Stimulated activated naive CD4-positive, alpha-beta T cell treated with Interleukin-2 at 50 U/mL for 16 hours (primary cell): ENCODE measurements at regions not wholly inside any gene's neighbourhood (a gene's known extent, or its start where the extent isn't known, plus 50 kb on each side); places are given as distances from the start of the nearest gene placed in this dataset.
"Not testable (repeated sequence)": the region's sequence is repeated elsewhere in the genome, so short reads cannot be mapped to it uniquely, and the experiment has no call there.

Source experiments
- DNase-seq: peaks from one replicate; lab custom pipeline; 2025; lab: John Stamatoyannopoulos, UW

DNA sequence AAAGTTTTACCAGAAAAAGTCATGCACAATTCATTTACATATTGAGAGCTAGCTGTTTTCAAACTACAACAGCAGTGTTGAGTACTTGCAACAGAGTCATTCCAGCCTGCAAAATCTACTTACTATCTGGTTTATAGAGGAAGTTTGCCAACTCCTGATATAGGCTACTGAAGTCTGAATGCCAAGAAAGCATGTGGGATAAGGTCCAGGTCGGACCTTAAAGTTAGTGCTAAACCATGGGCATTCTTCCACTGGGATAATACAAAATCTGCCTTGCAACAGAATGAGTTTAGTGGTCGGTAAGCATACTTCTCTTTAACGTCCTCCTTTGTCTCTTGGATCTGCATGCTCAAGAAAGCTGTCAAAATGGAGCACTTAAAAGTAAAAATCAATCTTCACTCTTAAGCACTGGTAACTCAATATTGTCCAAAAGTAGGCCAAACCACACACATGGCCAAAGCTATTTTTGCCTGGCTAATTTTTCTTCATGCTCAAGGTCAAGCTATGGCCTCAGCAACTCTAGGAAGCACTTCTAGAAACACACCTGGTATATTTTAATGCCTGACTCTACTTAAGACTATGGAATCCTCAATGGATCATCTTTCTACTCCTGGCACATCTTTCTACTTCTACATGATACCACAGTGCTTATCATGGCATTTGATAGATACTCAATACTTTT is 364.9 kb upstream of the KITLG start:
- no peak for DNase-seq

DNA sequence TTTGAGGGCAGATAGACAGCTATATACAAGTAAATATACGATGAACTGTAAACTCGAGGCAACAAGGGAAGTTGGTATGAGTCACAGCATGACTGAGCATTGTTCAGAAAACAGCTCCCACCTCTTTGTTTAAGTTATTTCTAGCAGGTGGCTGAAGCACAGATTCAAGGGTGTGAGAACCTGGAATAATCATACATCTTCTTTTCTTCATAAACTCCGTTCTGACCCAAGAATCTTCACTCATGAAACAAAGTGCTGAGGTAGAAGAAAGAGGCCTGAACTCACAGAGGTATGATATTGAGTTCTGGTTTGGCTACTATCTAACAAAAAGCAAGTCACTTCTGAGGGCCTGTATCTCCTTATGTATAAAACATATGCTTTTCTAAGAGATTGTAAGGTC is 364.1 kb upstream of the KITLG start:
- DNase-seq = no peak

GRCh38 chr12:88940854-88941253 is 360.6 kb upstream of the KITLG start:
- DNase-seq = no peak

DNA sequence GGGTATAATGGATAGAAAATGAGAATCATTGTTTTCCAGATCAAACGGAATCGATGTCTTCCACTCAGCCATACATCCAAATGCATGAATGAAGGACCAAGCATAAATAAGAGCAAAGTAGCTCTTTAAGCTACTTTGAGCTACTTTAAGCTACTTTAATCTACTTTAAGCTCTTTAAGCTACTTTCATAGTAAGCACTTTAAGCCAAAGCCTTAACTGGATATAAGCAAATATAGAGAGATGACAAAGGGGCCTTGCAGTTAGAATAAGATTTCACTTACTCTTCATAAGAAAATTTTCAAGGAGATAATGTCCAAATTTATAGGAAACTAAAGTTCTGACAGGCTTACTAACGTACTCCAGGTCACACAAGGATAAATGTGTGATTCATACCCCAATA is 355.6 kb upstream of the KITLG start:
- DNase-seq = no peak

DNA sequence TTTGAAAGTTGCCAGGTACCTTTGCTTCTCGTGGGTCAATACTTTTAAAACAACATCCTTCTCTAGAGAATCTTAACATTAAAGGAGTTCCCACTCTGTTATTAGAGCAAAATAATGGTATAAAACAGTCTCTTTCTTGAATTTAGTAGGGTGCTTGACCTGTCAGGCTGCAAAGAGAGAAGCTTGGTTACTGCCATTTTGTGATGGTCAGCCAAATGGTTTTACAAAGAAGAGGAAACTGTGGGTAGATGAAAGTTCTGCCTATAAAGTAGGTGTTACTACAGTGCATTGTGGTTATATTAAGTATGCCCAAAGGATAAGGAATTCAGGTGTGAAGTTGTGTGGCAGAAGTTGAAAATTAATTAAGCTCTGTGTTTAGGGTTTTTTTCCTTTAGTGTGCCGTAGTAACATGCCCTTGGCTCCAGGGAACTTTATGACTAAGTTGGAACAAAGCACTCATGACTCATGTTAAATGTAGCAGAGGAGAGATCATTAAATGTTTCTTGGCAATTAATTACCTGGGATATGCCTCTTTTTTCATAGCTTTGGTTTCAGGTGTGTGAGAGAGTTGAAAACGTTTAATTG is 354.0 kb upstream of the KITLG start:
- DNase-seq = no peak

GRCh38 chr12:88932457-88932856 is 352.2 kb upstream of the KITLG start:
- no peak for DNase-seq

GRCh38 chr12:88931598-88931997 is 351.3 kb upstream of the KITLG start:
- DNase-seq = no peak

GRCh38 chr12:88925454-88925853 is 345.2 kb upstream of the KITLG start:
- no peak for DNase-seq

GRCh38 chr12:88924162-88924561 is 343.9 kb upstream of the KITLG start:
- DNase-seq = no peak

DNA sequence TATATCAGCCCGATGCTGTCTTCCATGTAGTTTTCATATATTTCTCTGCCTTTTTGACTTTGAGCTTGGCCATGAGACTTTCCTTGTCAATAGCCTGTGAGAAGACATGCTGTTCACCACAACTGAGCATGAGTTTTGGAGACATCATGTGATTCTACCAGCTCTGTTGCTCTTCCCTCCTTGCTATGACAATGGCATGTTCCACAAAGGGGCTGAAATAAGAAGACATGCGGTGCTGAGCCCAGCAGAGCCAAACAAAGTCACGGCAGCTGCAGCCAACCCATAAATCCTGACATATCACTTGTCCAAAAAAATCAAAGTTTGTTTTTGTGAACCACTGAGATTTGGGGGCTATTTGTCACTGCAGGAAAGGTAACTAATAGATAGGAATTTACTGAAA is 343.4 kb upstream of the KITLG start:
- DNase-seq = no peak

- DNase-seq = no peak
Observed at GRCh38 chr12:88922816-88923215, 342.5 kb upstream of the KITLG start.

DNA sequence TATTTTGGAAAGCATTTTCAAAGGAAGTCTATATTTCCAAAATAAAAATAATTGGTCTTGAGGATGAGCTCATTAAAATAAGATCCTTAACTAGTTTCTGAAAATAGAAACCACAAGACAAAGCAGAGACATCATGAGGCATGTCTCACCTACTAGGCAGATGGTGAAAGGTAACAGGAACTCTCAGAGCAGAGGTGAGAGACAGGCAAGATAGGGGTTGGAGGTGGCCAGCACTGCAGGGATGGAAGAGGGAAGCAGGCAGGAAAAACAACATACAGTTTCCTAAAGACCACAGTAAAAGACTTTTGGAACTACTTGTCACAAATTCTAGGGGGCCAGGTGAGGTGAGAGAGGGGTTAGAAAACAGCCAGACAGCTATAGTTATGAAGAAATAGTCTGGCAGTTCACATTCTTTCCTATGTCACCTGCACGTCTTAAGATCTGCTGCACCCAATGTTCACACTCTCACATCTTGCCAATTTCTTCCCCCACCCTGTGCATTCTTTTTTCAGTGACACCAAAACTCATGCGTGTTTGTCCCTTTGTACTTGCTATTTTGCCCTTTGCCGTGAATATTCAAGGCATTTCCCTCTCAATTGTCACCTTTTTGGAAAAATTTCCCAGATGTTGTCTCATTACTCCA is 341.7 kb upstream of the KITLG start:
- DNase-seq = no peak

DNA sequence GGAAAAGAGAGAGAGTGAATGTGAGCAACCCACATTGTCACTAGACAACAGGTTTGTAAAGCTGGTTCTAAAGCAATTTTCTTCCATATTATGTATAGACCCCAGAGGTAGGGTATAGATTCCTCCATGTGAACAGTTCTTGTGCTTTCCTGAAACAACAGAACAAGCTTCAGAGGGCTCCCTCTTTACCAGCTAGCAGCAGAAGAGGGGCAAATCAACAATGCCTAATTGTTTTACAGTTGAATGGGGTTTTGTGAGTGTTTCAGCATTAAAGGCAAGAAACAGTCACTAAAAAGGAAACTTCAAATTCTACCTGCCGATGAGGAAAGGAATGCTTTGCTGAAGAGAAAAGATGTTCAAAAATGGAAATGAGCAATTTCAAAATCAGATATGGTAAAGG is 341.2 kb upstream of the KITLG start:
- DNase-seq = no peak

- DNase-seq = no peak
Observed at GRCh38 chr12:88918161-88918560, 337.9 kb upstream of the KITLG start.

DNA sequence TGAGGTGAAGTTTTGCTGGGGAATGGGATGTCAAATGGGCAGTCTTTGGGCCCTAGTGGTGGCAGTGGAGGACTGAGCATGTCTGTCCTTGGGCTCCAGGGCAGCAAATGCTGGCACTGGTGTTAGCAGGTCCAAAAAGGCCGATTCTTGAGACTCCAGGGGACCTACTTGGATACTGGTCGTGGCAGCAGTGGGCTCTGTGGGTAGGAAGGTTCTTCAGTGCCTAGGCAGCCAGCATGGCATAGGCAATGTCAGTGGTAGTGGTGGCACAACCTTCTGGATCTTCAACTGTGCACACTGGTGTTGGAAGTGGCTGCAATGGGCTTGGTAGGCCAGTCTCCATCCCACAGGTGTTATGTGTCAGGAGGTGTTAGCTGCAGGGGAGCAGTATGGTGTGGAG is 334.7 kb upstream of the KITLG start:
- no peak for DNase-seq

- no peak for DNase-seq
Observed at GRCh38 chr12:88909510-88909909, 329.2 kb upstream of the KITLG start.

DNA sequence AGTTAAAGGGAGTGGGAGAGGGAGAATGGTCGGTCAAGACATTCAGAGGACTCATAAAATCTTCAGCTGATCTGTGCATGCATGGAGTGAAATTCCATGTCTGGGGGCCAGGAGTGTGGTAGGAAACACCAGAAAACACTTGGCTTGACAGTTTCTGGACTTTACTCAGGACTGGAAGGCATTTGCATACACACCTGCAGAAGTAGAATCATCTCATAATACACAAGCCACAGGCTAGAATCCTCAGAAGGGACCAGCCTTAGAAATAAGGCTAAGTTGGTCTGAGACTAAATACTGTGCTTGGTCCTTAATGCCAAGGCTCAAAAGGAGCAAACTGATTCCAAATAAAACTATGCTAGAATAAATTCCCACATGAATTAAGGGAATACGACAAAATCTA is 328.1 kb upstream of the KITLG start:
- DNase-seq = no peak

GRCh38 chr12:88904705-88905104 is 324.4 kb upstream of the KITLG start:
- DNase-seq = no peak

DNA sequence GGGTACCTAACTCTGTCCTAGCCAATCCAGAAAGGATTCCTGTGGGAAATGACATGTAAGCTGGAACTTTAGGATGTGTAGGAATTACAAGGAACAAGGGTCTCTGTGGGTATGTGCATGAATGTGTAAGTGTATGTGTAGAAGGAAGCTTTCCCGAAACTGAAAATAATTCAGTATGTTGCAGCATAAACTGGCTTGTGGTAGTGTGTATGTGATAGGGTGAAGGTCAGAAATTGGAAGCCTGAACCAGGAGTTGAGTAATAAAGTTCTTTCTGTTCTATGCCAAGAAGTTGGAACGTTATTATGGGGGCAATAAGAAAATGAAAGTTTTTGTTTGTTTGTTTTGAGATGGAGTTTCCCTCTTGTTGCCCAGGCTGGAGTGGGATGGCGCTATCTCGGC is 323.1 kb upstream of the KITLG start:
- no peak for DNase-seq

GRCh38 chr12:88897723-88898122 is 317.5 kb upstream of the KITLG start:
- no peak for DNase-seq

DNA sequence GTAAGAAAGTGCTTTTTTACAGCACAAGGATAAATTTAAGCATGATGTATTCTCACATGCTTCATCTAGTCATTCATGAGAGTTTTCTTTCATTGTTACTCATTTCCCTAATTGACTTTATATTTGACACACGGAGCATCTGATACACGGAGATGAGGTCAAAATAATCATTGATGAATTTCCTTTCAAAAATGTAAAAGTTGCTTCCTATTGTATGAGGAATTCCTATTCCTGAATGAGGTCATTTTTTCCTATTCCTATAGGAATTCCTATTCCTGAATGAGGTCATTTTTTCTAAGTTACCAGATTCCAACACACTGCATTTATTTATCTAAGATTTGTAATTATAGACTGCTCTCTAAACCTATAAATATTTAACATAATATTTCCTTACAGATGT is 316.7 kb upstream of the KITLG start:
- no peak for DNase-seq

DNA sequence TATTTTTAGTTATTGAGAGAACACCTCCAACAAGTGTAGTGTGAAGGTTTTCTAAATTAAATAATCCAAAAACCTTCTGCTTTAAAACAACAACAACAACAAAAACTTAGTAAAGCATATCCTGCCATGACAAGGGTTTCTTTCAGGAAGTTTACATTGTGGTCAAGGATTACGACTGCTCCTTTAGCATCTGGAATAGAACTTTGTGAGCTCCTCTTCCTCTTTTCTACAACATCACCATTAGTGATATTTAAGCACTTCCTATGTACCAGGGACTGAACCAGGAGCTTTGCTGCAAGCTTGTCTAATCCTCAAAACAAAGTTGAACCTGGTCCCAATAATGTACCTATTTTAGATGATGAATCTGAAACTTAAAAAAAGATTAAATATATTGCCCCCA is 315.4 kb upstream of the KITLG start:
- DNase-seq = no peak

- no peak for DNase-seq
Observed at GRCh38 chr12:88893801-88894200, 313.5 kb upstream of the KITLG start.

DNA sequence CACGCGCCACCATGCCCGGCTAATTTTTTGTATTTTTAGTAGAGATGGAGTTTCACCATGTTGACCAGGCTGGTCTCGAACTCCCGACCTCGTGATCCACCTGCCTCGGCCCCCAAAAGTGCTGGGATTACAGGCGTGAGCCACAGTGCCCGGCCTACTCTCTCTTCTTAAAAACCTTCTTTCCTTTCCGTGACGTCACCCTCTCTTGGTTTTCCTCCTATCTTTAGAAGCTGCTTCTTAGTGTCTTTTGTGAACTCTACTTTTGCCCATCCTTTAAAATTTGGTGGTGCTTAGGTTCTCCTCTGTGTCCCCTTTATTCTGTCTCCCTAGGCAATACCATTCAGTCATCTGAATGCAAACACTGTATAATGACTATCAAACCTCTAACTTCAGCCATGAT is 311.2 kb upstream of the KITLG start:
- not testable (repeated sequence) for DNase-seq
